ENCODE measurements at regions not wholly inside any gene's neighbourhood (a gene's known extent, or its start where the extent isn't known, plus 50 kb on each side); places are given as distances from the start of the nearest gene placed in this dataset.

DNA sequence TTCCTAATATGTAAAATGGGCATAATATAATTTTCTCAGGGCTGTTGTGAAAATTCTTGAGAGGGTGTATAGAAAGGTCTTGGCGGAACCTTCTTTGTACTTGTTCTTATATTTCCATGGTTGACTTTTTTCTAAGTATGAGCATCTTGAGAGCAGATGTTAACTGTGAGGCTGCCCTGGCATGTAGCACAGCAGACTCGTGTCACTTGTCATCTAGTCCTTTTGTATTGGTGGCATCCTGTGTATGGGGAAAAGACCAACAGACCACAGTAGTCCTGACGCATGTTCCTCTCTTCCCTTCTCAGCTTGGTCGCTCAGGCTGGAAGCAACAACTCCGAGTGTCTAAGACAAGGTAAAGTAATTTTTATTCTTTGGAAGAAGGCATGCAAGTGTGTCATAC is 153.8 kb upstream of the ZBED5 start:
- no peak for TF ChIP-seq POLR2AphosphoS5 (IDR thresholded peaks at IDR 0.05; ENCODE audit: low read depth)
- TF ChIP-seq, protein P1, sequence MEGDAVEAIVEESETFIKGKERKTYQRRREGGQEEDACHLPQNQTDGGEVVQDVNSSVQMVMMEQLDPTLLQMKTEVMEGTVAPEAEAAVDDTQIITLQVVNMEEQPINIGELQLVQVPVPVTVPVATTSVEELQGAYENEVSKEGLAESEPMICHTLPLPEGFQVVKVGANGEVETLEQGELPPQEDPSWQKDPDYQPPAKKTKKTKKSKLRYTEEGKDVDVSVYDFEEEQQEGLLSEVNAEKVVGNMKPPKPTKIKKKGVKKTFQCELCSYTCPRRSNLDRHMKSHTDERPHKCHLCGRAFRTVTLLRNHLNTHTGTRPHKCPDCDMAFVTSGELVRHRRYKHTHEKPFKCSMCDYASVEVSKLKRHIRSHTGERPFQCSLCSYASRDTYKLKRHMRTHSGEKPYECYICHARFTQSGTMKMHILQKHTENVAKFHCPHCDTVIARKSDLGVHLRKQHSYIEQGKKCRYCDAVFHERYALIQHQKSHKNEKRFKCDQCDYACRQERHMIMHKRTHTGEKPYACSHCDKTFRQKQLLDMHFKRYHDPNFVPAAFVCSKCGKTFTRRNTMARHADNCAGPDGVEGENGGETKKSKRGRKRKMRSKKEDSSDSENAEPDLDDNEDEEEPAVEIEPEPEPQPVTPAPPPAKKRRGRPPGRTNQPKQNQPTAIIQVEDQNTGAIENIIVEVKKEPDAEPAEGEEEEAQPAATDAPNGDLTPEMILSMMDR (IDR thresholded peaks at IDR 0.05; ENCODE audit: insufficient read depth, low read length) = no peak
- TF ChIP-seq, protein P2, sequence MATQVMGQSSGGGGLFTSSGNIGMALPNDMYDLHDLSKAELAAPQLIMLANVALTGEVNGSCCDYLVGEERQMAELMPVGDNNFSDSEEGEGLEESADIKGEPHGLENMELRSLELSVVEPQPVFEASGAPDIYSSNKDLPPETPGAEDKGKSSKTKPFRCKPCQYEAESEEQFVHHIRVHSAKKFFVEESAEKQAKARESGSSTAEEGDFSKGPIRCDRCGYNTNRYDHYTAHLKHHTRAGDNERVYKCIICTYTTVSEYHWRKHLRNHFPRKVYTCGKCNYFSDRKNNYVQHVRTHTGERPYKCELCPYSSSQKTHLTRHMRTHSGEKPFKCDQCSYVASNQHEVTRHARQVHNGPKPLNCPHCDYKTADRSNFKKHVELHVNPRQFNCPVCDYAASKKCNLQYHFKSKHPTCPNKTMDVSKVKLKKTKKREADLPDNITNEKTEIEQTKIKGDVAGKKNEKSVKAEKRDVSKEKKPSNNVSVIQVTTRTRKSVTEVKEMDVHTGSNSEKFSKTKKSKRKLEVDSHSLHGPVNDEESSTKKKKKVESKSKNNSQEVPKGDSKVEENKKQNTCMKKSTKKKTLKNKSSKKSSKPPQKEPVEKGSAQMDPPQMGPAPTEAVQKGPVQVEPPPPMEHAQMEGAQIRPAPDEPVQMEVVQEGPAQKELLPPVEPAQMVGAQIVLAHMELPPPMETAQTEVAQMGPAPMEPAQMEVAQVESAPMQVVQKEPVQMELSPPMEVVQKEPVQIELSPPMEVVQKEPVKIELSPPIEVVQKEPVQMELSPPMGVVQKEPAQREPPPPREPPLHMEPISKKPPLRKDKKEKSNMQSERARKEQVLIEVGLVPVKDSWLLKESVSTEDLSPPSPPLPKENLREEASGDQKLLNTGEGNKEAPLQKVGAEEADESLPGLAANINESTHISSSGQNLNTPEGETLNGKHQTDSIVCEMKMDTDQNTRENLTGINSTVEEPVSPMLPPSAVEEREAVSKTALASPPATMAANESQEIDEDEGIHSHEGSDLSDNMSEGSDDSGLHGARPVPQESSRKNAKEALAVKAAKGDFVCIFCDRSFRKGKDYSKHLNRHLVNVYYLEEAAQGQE (IDR thresholded peaks at IDR 0.05; ENCODE audit: insufficient replicate concordance, low read depth) = no peak
- TF ChIP-seq GABPA (IDR thresholded peaks at IDR 0.05; ENCODE audit: low read depth) = no peak

All from HL-60 (cell line).